ENCODE measurements at regions not wholly inside any gene's neighbourhood (a gene's known extent, or its start where the extent isn't known, plus 50 kb on each side); places are given as distances from the start of the nearest gene placed in this dataset.
"Not testable (repeated sequence)": the region's sequence is repeated elsewhere in the genome, so short reads cannot be mapped to it uniquely, and the experiment has no call there.

DNA sequence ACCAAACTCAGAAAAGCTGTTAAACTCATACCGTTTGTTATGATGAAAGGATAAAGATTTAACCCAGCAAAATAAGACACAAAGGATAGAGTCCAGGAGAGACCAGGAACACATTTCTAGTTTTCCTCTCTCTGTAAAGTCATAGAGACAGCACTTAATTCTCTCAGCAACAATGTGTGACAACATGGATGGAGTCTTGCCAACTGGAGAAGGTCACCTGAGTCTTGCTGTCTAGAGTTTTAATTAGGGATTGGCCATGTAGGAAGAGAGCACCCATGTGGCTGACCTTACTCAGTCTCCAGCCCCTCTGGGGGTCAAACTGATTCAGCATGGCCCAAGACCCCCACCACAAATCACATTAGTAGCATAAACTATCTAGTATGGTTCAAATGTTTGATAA is 151.0 kb upstream of the ATF7IP start:
- no peak for DNase-seq

DNA sequence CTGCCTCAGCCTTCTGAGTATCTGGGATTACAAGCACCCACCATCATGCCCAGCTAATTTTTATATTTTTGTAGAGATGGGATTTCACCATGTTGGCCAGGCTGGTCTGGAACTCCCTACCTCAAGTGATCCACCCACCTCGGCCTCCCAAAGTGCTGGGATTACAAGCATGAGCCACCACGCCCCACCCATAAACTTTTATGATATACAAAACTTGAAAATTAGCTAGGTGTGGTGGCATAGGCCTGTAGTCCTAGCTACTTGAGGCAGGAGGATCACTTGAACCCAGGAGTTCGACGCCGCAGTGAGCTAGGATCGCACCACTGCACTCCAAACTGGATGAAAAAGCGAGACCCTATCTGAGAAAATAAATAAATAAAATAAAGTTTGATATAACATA is 149.5 kb upstream of the ATF7IP start:
- not testable (repeated sequence) for DNase-seq

DNA sequence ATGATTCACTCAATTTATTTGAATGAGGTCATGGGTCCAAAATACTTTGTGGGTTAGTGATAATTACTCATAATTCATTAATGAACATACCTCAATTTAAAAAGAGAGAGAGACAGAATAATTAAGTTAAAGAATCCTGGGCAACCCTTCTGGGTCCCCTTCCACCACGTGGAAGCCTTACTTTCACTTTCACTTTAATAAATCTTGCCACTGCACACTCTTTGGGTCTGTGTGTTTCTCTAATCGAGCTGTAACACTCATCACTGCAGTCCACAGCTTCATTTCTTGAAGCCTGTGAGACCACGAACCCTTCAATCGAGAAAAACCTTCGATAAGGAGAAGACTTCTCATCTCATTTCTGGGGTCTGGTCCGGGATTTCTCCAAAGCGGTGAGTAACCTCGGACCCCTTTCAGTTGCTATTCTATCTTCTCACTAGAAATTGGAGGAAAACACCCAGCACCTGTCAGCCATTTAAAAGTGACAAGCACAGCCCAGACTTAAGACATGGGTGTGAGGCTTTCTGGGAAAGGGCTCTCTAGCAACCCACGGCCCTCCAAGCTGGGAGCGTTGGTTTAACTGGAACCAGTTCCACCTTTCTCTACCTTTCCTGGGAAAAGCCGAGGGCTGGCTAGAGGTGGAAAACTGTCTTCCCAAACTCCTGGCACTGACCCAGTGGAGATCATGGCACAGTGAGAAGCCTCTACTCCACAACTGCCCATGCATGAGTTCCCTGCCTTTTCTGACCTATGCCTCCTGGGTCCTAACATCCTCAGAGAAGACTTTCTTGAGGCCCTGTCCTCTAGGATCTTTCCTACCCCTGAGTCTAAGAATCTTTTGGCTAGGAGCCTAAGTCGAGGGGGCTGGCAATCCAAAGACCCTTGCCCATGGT is 148.8 kb upstream of the ATF7IP start:
- DNase-seq = no peak

DNA sequence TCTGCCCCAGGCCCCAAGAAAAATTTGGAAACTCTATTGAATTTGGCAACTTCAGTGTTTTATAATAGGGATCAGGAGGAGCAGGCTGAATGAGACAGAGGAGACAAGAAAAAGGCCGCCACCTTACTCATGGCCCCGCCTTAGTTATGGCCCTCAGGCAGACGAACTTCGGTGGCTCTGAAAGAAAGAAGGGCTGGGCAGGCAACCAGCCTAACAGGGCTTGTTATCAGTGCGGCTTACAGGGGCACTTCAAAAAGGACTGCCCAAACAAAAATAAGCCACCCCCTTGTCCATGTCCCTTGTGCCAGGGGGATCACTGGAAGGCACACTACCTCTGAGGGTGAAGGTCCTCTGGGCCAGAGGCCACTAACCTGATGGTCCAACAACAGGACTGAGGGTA is 146.3 kb upstream of the ATF7IP start:
- DNase-seq = no peak

DNA sequence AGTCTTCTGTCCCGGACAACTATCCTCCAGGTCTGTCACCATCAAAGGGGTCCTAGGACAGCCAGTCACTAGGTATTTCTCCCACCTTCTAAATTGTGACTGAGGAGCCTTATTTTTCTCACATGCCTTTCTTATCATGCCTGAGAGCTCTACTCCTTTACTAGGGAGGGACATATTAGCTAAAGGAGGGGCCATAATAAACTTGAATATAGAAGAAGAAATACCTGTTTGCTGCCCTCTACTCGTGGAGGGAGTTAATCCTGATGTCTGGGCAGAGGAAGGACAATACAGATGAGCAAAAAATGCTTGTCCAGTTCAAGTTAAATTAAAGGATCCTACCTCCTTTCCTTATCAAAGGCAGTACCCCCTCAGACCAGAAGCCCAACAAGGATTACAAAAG is 145.8 kb upstream of the ATF7IP start:
- DNase-seq = not testable (repeated sequence)

DNA sequence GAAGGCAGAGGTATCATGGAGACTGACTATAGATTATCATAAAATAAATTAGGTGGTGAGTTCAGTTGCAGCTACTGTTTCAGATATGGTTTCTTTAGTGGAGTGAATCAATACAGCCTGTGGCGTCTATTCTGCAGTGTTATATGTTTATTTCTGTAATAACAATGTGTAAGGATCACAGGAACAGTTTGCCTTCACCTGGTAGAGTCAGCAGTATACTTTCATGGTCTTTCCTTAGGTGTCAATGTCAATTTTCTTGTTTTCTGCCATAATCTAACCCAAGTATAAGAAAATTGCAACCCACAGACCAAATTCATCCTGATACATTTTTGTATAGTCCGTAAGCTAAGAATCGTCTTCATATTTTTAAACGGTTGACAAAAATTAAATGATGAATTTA is 140.4 kb upstream of the ATF7IP start:
- DNase-seq = no peak

DNA sequence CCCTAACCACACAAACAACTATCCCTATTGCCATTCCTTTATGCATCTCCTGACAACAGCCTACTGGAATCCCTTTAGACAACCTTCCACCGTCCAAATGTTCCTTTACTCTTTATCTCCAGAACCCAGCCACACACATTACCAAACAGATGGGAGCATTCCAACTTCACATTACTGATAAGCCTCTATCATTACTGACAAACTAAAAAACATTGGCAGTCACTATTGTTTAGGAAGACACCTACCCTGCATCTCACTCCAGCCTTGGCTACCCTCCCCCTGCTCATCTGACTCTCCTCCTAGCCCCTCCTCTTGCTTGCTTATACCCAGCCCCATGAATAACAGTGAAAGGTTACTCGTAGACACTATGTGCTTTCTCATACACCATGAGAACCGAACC is 130.3 kb upstream of the ATF7IP start:
- peak; percentile 37 for DNase-seq

DNA sequence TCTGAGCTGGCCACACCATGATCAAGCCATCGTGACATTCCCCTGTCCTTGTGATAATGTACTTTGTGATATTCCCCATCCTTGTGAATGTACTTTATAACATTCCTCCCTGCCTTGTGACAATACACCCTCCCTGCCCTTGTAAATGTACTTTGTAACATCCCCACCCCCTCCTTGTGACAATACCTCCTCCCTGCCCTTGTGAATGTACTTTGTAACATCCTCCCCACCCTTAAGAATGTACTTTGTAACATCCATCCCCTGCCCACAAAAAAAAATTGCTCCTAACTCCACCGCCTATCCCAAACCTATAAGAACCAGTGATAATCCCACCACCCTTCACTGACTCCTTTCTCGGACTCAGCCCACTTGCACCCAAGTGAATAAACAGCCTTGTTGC is 128.8 kb upstream of the ATF7IP start:
- not testable (repeated sequence) for DNase-seq

DNA sequence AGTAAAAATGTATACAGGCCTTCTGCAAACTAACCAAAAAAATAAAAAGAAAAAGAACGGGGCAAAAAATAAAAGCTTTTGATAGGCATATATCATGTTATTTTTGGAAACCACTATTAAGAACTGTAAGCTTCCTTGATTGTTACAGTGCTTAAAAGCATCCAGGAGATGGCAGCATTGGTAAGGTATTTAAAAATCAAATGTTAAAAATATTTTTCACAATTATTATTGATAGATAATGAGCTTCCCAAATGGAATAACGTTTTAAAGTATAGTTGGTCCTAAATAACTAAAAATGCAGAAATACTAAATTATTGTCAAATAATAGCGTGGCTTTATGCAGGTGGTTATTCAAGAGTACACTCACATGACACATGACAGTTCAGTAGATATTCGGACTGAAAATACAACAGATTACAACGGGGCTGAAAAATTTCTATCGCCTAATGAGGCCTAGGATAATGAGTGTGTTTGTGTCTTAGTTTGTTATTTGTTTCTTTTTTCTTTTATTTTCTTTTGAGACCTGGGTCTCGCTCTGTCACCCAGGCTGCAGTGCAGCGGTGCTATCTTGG is 127.2 kb upstream of the ATF7IP start:
- peak; percentile 69 for DNase-seq

DNA sequence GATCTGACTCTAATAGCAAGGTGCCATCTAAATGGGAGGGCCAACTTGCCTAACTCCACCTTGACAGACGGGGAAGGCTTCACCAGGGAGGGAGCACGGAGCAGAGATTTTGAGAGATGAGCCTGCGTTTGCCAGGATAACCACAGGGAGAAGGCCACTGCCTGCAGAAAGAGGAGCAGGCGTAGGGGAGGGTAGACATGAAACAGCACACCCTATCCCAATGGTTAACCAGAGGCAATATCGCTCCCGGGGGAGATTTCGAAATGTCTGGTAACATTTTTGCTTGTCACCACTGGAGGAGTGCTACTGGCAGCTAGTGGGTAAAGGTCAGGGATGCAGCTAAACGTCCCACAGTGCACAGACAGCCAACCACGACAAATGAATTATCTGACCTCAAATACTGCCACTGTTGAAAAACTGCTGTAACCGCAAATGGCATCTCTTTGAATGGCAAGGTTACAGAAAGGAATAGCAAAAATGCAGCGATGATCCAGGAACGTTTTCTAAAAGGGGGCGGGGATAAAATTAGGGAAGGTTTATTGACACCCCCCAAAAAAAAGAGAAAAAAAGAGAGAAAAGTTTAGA is 126.0 kb upstream of the ATF7IP start:
- DNase-seq = peak; percentile 89

DNA sequence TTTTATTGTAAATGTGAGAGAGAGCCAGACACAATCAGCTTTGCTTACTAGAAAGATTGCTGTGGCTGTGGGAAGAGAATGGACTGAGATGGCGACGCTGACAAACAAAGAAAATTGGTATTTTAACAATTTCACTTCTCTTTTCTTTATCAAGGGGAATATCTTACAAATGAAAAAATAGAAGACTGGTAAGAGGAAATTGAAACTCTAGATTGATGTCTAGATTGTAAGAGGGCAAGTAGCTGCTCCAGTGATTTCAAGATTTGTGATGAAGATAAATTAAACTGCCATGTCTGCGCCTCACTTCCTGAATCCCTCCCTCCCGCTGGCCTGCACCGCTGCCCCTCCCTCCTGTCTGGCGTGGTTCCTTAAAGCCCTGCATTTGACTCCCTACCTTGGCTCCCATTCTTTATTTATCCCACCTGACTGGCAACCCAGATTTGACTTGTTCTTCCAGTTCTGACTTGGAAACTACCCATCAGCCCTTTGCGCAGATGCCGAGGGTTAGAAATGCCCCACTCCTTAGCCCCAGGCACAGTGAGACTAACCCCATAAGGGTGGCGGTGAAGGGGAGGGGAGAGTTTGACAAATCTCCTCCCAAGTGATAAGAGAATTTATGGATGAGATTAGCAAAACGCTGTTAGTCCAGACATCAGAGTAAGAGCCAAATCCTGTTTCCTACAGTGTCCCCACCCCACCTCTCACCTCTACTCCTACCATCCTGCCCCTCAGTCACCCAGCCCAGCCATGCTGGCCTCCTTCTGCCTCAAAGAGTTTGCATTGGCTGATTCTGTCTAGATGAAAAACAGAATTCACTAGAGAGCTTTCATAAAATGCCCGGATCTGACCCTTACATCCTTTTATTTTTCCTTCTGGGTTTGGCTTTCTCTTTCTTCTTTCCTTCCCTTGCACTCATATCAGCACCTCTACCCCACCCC is 125.3 kb upstream of the ATF7IP start:
- peak; percentile 60 for DNase-seq

DNA sequence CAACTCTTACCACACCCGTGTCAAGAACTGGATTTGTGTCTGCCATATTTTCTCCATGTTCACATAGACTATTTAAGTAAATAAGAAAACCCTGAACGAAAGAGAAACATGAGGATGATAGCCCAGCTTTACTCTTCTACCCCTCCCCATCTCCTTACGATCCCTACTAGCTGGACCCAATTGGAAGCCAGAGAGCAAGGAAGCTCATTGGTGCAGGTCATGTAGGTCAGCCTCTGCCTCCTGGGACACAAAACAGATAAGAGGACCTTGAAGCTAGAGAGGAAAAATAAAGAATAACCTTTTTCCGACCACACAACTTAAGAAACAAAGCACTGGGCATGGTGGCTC is 124.6 kb upstream of the ATF7IP start:
- DNase-seq = no peak

DNA sequence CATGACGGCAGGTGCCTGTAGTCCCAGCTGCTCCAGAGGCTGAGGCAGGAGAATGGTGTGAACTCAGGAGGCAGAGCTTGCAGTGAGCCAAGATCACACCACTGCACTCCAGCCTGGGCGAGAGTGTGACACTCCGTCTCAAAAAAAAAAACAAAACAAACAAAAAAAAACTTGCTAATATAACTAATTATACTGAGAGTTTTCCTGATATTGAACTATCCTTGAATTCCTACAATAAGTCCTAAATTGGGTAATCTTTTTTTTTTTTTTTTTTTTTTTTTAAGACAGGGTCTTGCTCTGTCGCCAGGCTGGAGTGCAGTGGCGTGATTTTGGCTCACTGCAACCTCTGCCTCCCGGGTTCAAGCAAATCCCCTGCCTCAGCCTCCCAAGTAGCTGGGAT is 122.7 kb upstream of the ATF7IP start:
- peak; percentile 37 for DNase-seq

DNA sequence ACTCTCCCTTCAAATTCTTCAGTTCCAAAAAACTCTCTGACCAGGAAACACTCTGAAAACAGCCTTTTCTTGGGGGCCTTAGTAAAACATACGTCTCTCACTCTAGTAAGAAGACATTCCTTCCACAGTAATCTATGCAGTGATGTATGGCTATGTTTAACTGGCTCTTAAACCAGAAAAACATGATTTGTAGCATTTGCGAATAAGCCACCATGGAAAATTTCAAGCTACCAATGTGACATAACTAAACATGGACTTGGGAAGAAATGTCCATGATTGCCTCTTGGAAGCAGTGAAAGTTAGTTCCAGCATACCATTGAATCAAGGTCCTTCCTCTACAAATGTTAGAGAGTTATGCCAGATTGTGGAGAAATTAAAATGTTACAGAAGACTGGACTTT is 121.5 kb upstream of the ATF7IP start:
- no peak for DNase-seq

DNA sequence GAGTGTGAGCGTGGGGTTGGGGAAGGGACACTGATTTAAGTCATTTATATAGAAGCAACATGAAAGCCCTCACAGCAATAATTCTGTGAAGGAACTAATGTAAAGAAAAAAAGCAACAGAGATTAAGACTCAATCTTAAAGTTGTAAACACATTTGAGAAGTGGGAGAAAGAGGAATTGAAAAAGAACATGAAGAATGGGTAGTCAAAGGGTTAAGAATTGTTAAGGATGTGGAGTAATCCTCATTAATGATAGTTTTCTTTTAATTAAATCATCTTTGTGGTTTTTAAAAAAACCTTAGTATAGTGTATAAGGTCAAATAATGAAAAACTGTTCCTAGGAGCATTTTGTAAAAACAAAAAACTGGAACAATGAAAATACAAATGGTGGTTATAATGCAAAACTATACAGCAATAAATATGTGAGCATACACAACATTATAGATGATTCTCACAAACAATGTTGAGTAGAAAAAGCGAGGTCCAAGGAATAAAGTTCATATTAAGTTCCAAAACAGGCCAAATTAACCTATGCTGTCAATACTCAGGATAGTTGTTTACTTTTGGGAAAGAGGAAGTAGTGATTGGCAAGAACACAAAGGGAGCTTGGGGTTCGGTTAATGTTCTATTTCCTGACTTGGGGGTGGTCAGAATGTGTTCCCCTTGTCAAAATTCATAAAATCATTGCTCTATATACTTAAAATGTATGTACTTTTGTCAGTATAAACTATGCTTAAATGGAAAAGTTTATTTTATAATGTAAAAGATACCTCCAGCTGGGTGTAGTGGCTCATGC is 120.4 kb upstream of the ATF7IP start:
- DNase-seq = peak; percentile 39

DNA sequence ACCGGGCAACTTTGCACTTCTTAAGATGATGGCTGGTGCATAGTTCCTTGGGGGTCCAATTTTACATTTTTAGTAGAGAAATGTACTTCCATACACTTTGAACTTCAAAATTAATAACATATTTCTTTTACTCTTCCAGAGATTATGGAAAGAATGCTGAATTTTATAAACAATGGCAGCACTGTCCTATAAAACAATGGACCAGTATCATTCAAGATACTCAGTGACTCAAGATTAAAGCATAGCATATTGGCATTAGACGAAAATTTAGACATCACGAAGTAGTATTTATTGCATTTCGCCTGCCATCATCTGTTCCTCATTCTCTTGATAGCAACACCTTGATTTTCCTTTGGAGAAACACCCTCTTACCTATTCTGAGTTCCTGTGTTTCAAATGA is 118.3 kb upstream of the ATF7IP start:
- DNase-seq = no peak

DNA sequence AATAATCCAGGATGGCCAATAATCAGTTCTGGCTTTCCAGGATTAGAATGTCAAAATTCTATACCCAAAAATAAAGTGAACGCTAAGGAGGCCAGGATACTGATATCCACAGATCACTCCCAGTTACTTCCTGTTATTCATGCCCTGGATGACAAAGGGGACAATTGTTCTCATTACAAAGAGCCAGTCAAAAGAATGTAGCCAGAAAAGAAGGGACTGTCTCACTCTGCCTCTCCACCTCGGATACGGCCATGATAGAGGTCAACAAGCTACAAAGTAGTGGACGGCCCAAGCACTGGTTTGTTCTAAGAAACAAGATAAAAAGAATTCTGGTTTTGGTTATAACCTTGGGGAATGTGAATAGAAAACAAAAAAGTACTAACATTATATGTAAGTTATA is 116.1 kb upstream of the ATF7IP start:
- no peak for DNase-seq

DNA sequence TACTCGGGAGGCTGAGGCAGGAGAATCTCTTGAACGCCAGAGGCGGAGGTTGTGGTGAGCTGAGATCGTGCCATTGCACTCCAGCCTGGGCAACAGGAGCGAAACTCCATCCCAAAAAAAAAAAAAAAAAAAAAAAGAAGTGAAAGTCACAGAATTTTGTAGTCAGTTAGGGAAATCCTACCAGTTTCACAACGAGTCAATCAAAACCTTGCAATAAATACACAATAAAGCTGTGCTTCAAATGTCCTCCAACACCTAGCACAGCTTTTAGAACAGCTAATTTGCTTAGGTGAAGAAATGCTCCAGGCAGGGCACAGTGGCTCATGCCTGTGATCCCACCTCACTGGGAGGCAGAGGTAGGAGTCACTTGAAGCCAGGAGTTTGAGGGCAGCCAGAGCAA is 112.8 kb upstream of the ATF7IP start:
- no peak for DNase-seq

DNA sequence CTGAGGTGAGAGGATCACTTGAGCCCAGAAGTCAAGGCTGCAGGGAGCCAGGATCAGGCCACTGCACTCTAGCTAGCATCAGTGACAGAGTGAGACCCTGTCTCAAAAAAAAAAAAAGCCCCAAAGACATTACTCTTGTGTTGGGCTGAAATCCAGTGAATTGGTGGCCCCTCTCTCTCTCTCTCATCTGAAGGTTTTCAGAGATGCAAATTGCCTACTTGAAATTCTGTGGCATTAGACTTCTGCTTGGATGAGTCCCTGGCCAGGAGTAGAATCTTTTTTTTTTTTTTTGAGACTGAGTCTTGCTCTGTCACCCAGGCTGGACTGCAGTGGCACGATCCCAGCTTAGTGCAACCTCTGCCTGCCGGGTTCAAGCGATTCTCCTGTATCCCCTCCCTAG is 112.0 kb upstream of the ATF7IP start:
- DNase-seq = no peak

DNA sequence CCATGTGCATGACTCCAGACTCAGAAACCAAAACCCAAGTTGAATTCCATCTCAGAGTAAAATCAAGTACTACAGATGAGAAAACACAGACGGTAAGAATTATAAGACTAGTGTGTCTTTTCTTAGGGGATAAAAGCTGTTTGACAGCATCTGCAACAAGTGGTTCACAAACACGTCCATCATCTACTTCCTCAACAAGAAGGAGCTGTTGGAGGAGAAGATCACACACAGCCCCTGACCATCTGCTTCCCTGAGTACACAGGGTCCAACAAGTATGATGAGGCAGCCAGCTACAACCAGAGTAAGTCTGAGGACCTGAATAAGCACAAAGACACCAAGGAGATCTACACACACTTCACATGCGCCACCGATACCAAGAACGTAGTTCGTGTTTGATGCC is 110.7 kb upstream of the ATF7IP start:
- DNase-seq = no peak

DNA sequence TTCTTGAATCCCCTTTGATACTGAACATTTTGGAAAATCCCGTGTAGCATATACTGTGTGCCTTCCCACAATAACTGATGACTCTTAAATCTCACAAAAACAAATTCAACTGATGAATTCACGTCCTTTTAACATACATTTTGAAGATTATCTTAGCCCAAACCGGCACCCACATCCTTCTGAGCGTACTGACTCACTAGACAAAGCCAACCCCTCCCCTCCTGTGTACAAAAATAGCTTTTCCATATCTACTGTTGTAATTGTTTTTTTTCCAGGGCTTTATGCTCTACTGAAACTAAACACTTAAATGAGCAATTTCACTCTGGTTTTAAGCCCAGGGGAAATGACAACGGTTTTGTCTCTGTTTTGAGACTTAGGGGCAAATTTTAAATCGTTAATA is 109.4 kb upstream of the ATF7IP start:
- DNase-seq = peak; percentile 82

DNA sequence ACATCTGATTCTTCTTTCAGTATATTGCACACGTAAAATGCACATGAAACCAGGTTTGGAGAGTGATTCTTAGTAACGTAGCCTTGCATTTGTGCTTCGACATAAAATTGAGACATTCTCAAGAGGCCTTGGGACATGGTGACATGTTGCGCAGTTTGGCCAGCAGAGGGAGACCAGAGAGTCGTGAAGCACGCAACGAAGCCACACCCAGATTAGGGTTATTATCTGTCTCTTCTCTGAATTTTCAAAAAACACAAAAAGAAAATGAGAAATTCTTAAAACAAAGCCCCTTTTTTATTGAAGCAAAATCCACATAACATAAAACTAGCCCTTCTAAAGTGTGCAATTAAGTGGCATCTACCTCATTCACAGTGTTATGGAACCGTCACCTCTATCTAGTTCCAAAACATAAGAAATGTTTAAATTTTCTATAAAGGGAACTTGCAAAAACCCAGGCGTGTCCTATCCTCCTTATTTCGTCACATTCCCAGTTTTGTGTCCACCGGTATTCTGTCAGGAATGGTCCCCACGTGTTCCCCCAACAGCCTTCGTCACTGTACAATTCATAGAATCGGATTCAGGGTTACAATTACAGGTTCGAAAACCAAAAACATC is 108.8 kb upstream of the ATF7IP start:
- DNase-seq = peak; percentile 94
